Kidney (tissue), 13 donors: ENCODE measurements at regions not wholly inside any gene's neighbourhood (a gene's known extent, or its start where the extent isn't known, plus 50 kb on each side); places are given as distances from the start of the nearest gene placed in this dataset.

Experiments
- DNase-seq, 5 donors: peaks; one replicate each; pipeline ENCODE4 v3.0.0-alpha.2; 2013 to 2020
- FAIRE-seq: peaks from 2 replicates; lab custom pipeline; 2012; peaks lifted over from hg19 to GRCh38; lab: Jason Lieb, UNC
- H3K27ac ChIP-seq, 2 donors: one replicate each; pipeline ENCODE4 v1.7.0; 2013; ENCODE audit warnings: low read depth in 2 of 2, low read length in 2 of 2, inconsistent platforms in 1 of 2
- H3K27me3 ChIP-seq: one replicate; pipeline ENCODE4 v1.7.1; 2013; ENCODE audit warnings: low read length, inconsistent platforms; ENCODE audit not compliant: control insufficient read depth, insufficient read depth
- H3K36me3 ChIP-seq, 3 donors: one replicate each; pipeline versions ENCODE4 v1.7.0 to v1.7.1; 2013; ENCODE audit warnings: low read length in 3 of 3, control low read depth in 1 of 3, inconsistent platforms in 1 of 3; ENCODE audit not compliant: insufficient read depth in 3 of 3, control insufficient read depth in 2 of 3
- H3K4me1 ChIP-seq, 3 donors: one replicate each; pipeline versions ENCODE4 v1.7.0 to v1.7.1; 2013; ENCODE audit warnings: low read length in 3 of 3, inconsistent platforms in 1 of 3, low read depth in 1 of 3; ENCODE audit not compliant: control insufficient read depth in 2 of 3, insufficient read depth in 2 of 3
- H3K4me3 ChIP-seq, 3 donors: one replicate each; pipeline versions ENCODE4 v1.7.0 to v1.8.1; 2013; ENCODE audit warnings: low read length in 3 of 3, control low read depth in 1 of 3, inconsistent platforms in 1 of 3
- H3K9ac ChIP-seq, 3 donors: one replicate each; pipeline versions ENCODE4 v1.7.0 to v1.7.1; 2013; ENCODE audit warnings: low read length in 3 of 3, control low read depth in 1 of 3, inconsistent platforms in 1 of 3
- H3K9me3 ChIP-seq, 3 donors: one replicate each; pipeline versions ENCODE4 v1.7.0 to v1.7.1; 2013; ENCODE audit warnings: low read length in 3 of 3, control low read depth in 1 of 3, inconsistent platforms in 1 of 3; ENCODE audit not compliant: control insufficient read depth in 2 of 3, insufficient read depth in 1 of 3
- CTCF ChIP-seq: IDR thresholded peaks from 3 replicates; pipeline ENCODE4 v1.5.1; 2012; ENCODE audit warnings: mild to moderate bottlenecking, moderate library complexity, borderline replicate concordance; ENCODE audit not compliant: insufficient read depth; ENCODE audit errors: extremely low read depth
- intact Hi-C: fragments of 100-400 bp; cut with DNase I; formaldehyde crosslinking; loops from one replicate; pipeline ENCODE4 v1.11.1; 2022
- donor health status: control.
- donor health status: control.
- donor health status: control.
- donor health status: control.
- donor health status: control.
- donor health status: DM: yes; HTN: yes; CAD: no.
- donor health status: Normal renal cell carcinoma (clear cell type).

GRCh38 chr3:14322667-14323295 lies 79.6 kb upstream of the SLC6A6 start:
- Histone ChIP-seq H3K4me1 (peaks cover 0 to 7% (median 7%) of the 10 kb centered on the region in 3 donors), H3K9me3 (peaks cover 0 to 4% (median 0%) of the 10 kb centered on the region in 3 donors), H3K27ac (peak overlapping the region in 1 of 2 donors; percentile 23), H3K9ac (no peak overlapping the region), H3K4me3 (no peak overlapping the region), H3K27me3 (no peaks in the 10 kb centered on the region), H3K36me3 (no peaks in the 10 kb centered on the region)
- no peak for TF ChIP-seq CTCF
- intact Hi-C loops = no loop called here
- no peak for DNase-seq
- no peak for FAIRE-seq

GRCh38 chr3:14323401-14324223 lies 78.8 kb upstream of the SLC6A6 start:
- no peaks in the 10 kb centered on the region for H3K36me3 ChIP-seq
- TF ChIP-seq CTCF = no peak
- no peak overlapping the region for H3K4me3 ChIP-seq
- no peak for FAIRE-seq
- H3K27ac ChIP-seq = peak overlapping the region in 1 of 2 donors; percentile 30
- no peak for DNase-seq
- peaks cover 0 to 4% (median 0%) of the 10 kb centered on the region in 3 donors for H3K9me3 ChIP-seq
- H3K27me3 ChIP-seq = no peaks in the 10 kb centered on the region
- intact Hi-C loops = no loop called here
- peaks cover 0 to 7% (median 7%) of the 10 kb centered on the region in 3 donors for H3K4me1 ChIP-seq
- no peak overlapping the region for H3K9ac ChIP-seq

- H3K36me3 ChIP-seq = no peaks in the 10 kb centered on the region
- DNase-seq (peak in 1 of 5 donors; percentile 29), FAIRE-seq (no peak)
- H3K27ac ChIP-seq = no peak overlapping the region
- no peak overlapping the region for H3K9ac ChIP-seq
- H3K27me3 ChIP-seq = no peaks in the 10 kb centered on the region
- H3K9me3 ChIP-seq = peaks cover 0 to 4% (median 0%) of the 10 kb centered on the region in 3 donors
- intact Hi-C loops = no loop called here
- no peak for TF ChIP-seq CTCF
- H3K4me3 ChIP-seq = no peak overlapping the region
- H3K4me1 ChIP-seq = peaks cover 0 to 7% (median 7%) of the 10 kb centered on the region in 3 donors
Measured at GRCh38 chr3:14324224-14324944, 78.0 kb upstream of the SLC6A6 start.
